OCI-LY1 (cell line): ENCODE measurements at regions not wholly inside any gene's neighbourhood (a gene's known extent, or its start where the extent isn't known, plus 50 kb on each side); places are given as distances from the start of the nearest gene placed in this dataset.

Source experiments
- H2AFZ ChIP-seq: fragments of 200-600 bp; sonication (generic), shearing (Covaris generic); 2 replicates; pipeline ENCODE4 v1.6.0; 2014; ENCODE audit warnings: antibody characterized with exemption, mild to moderate bottlenecking, low read length
- H3F3A ChIP-seq: fragments of 200-600 bp; sonication (generic), shearing (Covaris generic); 2 replicates; pipeline ENCODE4 v1.6.0; 2014; ENCODE audit warnings: mild to moderate bottlenecking, antibody characterized with exemption, low read length, moderate library complexity; ENCODE audit not compliant: insufficient read depth
- H3K27ac ChIP-seq: fragments of 200-600 bp; sonication (generic); 2 replicates; pipeline ENCODE4 v1.5.1; 2014; ENCODE audit warnings: low read length, mixed run types, mild to moderate bottlenecking, low read depth; ENCODE audit not compliant: poor library complexity, severe bottlenecking
- H3K27me3 ChIP-seq: fragments of 200-600 bp; sonication (generic); 2 replicates; pipeline ENCODE4 v1.6.0; 2014; ENCODE audit warnings: antibody characterized with exemption, mild to moderate bottlenecking, low read length, moderate library complexity; ENCODE audit not compliant: insufficient read depth
- H3K36me3 ChIP-seq: fragments of 200-600 bp; sonication (generic); 2 replicates; pipeline ENCODE4 v1.6.1; 2014; ENCODE audit warnings: mild to moderate bottlenecking, antibody characterized with exemption, low read length, moderate library complexity, mixed read lengths; ENCODE audit not compliant: insufficient read depth
- H3K4me1 ChIP-seq: fragments of 200-600 bp; sonication (generic); 2 replicates; pipeline ENCODE4 v1.5.1; 2014; ENCODE audit warnings: mild to moderate bottlenecking, low read length, moderate library complexity; ENCODE audit not compliant: insufficient read depth, severe bottlenecking
- H3K4me2 ChIP-seq: fragments of 200-600 bp; sonication (generic), shearing (Covaris generic); 2 replicates; pipeline ENCODE4 v1.6.1; 2014; ENCODE audit warnings: low read length
- H3K4me3 ChIP-seq: fragments of 200-600 bp; sonication (generic); 2 replicates; pipeline ENCODE4 v1.5.1; 2014; ENCODE audit warnings: low read length, low read depth, mild to moderate bottlenecking, mixed read lengths; ENCODE audit not compliant: poor library complexity, severe bottlenecking
- H3K79me2 ChIP-seq: fragments of 200-600 bp; shearing (Covaris generic); 2 replicates; pipeline ENCODE4 v1.6.1; 2016; ENCODE audit warnings: mixed run types, low read length, mixed read lengths; ENCODE audit not compliant: insufficient read depth
- H3K9ac ChIP-seq: fragments of 200-600 bp; sonication (generic), shearing (Covaris generic); 2 replicates; pipeline ENCODE4 v1.6.1; 2014; ENCODE audit warnings: mild to moderate bottlenecking, low read length, mixed read lengths
- H3K9me2 ChIP-seq: fragments of 200-600 bp; sonication (generic), shearing (Covaris generic); 2 replicates; pipeline ENCODE4 v1.6.1; 2014; ENCODE audit warnings: low read depth, mild to moderate bottlenecking, low read length, mixed read lengths
- H3K9me3 ChIP-seq: fragments of 200-600 bp; shearing (Covaris generic); 2 replicates; pipeline ENCODE4 v1.6.1; 2014; ENCODE audit warnings: low read length, mixed read lengths
- H4K20me1 ChIP-seq: fragments of 200-600 bp; sonication (generic), shearing (Covaris generic); 2 replicates; pipeline ENCODE4 v1.6.0; 2016; ENCODE audit warnings: mild to moderate bottlenecking, low read length; ENCODE audit not compliant: insufficient read depth
- EZH2 ChIP-seq: fragments of 200-600 bp; sonication (generic), shearing (Covaris generic); IDR thresholded peaks from 2 replicates; pipeline ENCODE4 v1.8.0; 2017; ENCODE audit warnings: borderline replicate concordance, mixed run types, mild to moderate bottlenecking, antibody characterized with exemption, low read length, moderate library complexity, mixed read lengths
- TF ChIP-seq, protein P1 (sequence below): fragments of 200-600 bp; sonication (generic), shearing (Covaris generic); IDR thresholded peaks from 2 replicates; pipeline ENCODE4 v1.5.1; 2017; ENCODE audit warnings: mild to moderate bottlenecking, antibody characterized with exemption, low read length, moderate library complexity, mixed read lengths

DNA sequence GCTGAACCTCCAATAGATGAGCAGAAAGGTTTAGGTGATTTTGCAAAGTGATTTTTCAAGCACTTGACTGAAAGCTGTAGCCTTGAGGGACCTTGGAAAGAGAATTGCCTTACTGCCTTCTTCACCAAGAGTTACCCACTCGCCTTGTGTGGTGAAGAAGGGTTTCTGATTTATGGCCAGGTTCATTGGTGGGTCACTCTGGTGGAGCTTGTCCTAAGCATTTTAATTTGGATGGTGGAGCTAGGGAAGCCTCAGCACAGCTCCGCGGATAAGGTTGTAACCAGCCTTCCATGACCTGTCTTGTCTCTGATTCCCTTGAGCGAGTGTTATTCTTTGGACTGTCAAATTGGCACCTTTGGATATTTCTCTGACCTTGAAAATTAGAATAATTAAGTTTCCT is 226.4 kb downstream of the FAT3 start:
- H3K4me3 ChIP-seq: no peak overlapping the region
- no peaks in the 10 kb centered on the region for H3K9me2 ChIP-seq
- H3K27me3 ChIP-seq: no peaks in the 10 kb centered on the region
- H3K9ac ChIP-seq: no peak overlapping the region
- H2AFZ ChIP-seq: no peak overlapping the region
- H3K4me2 ChIP-seq: no peak overlapping the region
- H3K27ac ChIP-seq: no peak overlapping the region
- H3K79me2 ChIP-seq: no peaks in the 10 kb centered on the region
- no peaks in the 10 kb centered on the region for H3K4me1 ChIP-seq
- H3K9me3 ChIP-seq: no peaks in the 10 kb centered on the region
- H4K20me1 ChIP-seq: no peaks in the 10 kb centered on the region
- TF ChIP-seq EZH2: no peak
- TF ChIP-seq, protein P1, sequence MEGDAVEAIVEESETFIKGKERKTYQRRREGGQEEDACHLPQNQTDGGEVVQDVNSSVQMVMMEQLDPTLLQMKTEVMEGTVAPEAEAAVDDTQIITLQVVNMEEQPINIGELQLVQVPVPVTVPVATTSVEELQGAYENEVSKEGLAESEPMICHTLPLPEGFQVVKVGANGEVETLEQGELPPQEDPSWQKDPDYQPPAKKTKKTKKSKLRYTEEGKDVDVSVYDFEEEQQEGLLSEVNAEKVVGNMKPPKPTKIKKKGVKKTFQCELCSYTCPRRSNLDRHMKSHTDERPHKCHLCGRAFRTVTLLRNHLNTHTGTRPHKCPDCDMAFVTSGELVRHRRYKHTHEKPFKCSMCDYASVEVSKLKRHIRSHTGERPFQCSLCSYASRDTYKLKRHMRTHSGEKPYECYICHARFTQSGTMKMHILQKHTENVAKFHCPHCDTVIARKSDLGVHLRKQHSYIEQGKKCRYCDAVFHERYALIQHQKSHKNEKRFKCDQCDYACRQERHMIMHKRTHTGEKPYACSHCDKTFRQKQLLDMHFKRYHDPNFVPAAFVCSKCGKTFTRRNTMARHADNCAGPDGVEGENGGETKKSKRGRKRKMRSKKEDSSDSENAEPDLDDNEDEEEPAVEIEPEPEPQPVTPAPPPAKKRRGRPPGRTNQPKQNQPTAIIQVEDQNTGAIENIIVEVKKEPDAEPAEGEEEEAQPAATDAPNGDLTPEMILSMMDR: no peak
- no peaks in the 10 kb centered on the region for H3F3A ChIP-seq
- H3K36me3 ChIP-seq: no peaks in the 10 kb centered on the region

DNA sequence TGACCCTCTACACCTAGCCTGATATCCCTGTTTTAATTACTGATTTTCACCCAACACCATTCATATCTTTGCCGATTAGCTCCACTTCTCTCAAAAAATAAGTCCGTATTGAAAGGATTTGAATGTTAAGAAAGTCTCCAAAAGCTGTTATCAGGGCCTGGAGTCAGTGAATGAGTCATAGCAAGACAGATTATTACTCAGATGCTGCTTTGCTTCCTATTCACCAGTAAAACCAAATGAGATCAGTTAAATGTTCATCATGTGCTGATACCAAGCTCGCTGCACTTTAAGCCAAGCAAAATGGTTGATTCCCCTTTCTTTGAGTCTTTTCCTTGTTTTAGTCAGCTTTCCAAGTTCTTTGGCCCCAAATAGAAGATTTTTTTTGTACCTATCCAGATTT is 228.4 kb downstream of the FAT3 start:
- Histone ChIP-seq H4K20me1 (no peaks in the 10 kb centered on the region), H2AFZ (no peak overlapping the region), H3F3A (no peaks in the 10 kb centered on the region), H3K4me2 (no peak overlapping the region), H3K9me3 (no peaks in the 10 kb centered on the region), H3K9ac (no peak overlapping the region), H3K9me2 (no peaks in the 10 kb centered on the region), H3K36me3 (no peaks in the 10 kb centered on the region), H3K27me3 (no peaks in the 10 kb centered on the region), H3K4me1 (no peaks in the 10 kb centered on the region), H3K27ac (no peak overlapping the region), H3K79me2 (no peaks in the 10 kb centered on the region), H3K4me3 (no peak overlapping the region)
- no peak for TF ChIP-seq EZH2
- TF ChIP-seq, protein P1: no peak

DNA sequence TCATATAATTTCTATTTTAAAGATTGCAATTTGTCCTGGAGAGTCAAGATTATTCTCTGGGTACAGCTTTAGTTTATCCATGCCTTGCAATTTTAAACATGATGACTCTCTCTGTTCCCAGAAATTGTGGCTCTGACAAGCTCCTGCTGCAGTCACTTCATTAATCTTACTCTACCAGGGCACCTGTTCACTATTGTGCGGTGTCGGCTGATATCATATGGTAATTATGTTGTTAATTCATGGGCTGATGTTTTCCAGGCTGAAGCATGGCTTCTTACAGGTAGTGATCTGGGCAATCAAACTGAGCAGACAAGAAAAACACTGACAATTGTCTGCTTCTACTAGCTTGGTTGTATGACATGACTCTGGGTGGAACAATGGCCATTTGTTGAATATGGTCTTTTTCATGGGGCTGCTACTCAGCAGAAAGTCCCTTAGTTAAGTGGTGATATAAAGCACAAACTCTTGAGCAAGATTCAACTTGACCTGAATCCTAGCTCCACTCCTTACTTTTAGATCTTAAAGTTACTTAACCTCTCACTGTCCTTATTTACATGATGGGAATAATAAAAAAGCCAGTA is 230.7 kb downstream of the FAT3 start:
- H3K4me2 ChIP-seq: no peak overlapping the region
- no peaks in the 10 kb centered on the region for H3F3A ChIP-seq
- no peaks in the 10 kb centered on the region for H3K36me3 ChIP-seq
- no peak overlapping the region for H2AFZ ChIP-seq
- no peaks in the 10 kb centered on the region for H3K27me3 ChIP-seq
- H3K4me3 ChIP-seq: no peak overlapping the region
- H3K4me1 ChIP-seq: no peaks in the 10 kb centered on the region
- H3K27ac ChIP-seq: no peak overlapping the region
- no peak overlapping the region for H3K9ac ChIP-seq
- no peaks in the 10 kb centered on the region for H4K20me1 ChIP-seq
- H3K79me2 ChIP-seq: no peaks in the 10 kb centered on the region
- no peaks in the 10 kb centered on the region for H3K9me2 ChIP-seq
- TF ChIP-seq, protein P1: no peak
- TF ChIP-seq EZH2: no peak
- H3K9me3 ChIP-seq: no peaks in the 10 kb centered on the region
